Thyroid gland (tissue), 4 donors: ENCODE measurements at regions not wholly inside any gene's neighbourhood (a gene's known extent, or its start where the extent isn't known, plus 50 kb on each side); places are given as distances from the start of the nearest gene placed in this dataset.

ENCODE experiments used
- DNase-seq, 2 donors: peaks; one replicate each; pipeline ENCODE4 v3.0.0-alpha.2; 2019
- H3K27ac ChIP-seq, 3 donors: fragments of 200-600 bp; sonication (generic); 1 replicate in 2 of 3; 2 replicates in 1 of 3; pipeline ENCODE4 v1.5.1; 2016 to 2019; ENCODE audit warnings: mild to moderate bottlenecking in 1 of 3, moderate library complexity in 1 of 3
- H3K27me3 ChIP-seq: fragments of 200-600 bp; sonication (generic); one replicate; pipeline ENCODE4 v1.5.1; 2019
- H3K36me3 ChIP-seq, 2 donors: fragments of 200-600 bp; sonication (generic); one replicate each; pipeline ENCODE4 v1.5.1; 2016 to 2019
- H3K4me1 ChIP-seq, 2 donors: fragments of 200-600 bp; sonication (generic); one replicate each; pipeline ENCODE4 v1.5.1; 2017 to 2019
- H3K4me3 ChIP-seq, 3 donors: fragments of 200-600 bp; sonication (generic); replicated peaks in 1 of 3; 1 replicate in 2 of 3; 2 replicates in 1 of 3; pipeline ENCODE4 v1.5.1; 2016; ENCODE audit warnings: mild to moderate bottlenecking in 1 of 3
- H3K9me3 ChIP-seq: fragments of 200-600 bp; sonication (generic); one replicate; pipeline ENCODE4 v1.5.1; 2017
- POLR2A ChIP-seq, 2 donors: fragments of 450-650 bp; IDR thresholded peaks; one replicate each; pipeline ENCODE4 v1.6.1; 2017; ENCODE audit warnings: antibody characterized with exemption in 2 of 2, mild to moderate bottlenecking in 2 of 2, moderate library complexity in 1 of 2
- WGBS, 2 donors: methylation state at CpG; one replicate each; pipeline ENCODE4 v1.1.5; 2017; 5-methylcytosine and 5-hydroxymethylcytosine counted together
- intact Hi-C: fragments of 100-400 bp; cut with DNase I; formaldehyde crosslinking; loops from one replicate; pipeline ENCODE4 v1.15.1; 2023
- TF ChIP-seq, protein P1 (sequence below), 6 experiments: fragments of 200-600 bp in 3 of 6; fragments of 450-650 bp in 3 of 6; sonication (generic) in 3 of 6; IDR thresholded peaks; one replicate each; pipeline ENCODE4 v1.5.1; 2016 to 2019; ENCODE audit warnings: antibody characterized with exemption in 6 of 6, mild to moderate bottlenecking in 2 of 6, inconsistent platforms in 1 of 6, moderate library complexity in 1 of 6

DNA sequence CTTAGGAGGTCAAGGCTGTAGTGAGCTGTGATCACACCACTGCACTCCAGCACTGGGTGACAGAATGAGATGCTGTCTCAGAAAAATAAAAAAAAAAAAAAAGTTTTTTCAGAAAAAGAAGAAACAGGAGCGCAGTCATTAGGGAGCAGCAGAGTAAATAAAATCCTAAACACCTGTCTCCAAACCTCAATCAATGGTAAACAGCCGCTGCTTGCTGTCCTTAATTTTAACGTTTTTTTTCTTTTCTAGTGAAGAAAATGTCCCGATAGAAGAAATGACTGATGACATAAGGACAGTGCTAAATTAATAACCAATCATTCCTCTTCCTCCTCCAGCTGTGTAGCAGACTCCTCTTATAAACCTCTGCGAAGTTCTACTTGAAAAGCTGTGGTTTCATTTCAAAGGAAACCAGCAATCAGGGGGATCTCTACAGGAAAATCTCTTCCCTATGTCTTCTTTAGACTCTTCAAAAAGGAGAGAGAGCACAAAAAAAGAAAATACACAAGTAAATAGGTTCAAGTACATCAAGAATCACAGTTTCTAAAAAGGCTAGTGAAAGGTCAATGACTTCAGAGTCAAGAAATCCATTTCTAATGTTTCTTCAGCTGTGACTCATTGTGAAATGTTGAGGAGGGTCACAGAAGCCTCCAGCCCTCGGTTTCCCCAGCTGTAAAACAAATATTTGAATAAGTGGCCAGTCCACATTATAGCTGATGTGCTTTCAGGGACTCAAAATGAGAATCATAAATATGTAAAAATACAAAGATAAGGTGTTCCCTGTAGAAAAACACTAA lies 127.6 kb downstream of the TMCO5A start:
- H3K27me3 ChIP-seq: no peaks in the 10 kb centered on the region
- DNase-seq: no peak
- H3K27ac ChIP-seq: no peak overlapping the region
- intact Hi-C loops: no loop called here
- H3K4me3 ChIP-seq: no peak overlapping the region
- TF ChIP-seq, protein P1, sequence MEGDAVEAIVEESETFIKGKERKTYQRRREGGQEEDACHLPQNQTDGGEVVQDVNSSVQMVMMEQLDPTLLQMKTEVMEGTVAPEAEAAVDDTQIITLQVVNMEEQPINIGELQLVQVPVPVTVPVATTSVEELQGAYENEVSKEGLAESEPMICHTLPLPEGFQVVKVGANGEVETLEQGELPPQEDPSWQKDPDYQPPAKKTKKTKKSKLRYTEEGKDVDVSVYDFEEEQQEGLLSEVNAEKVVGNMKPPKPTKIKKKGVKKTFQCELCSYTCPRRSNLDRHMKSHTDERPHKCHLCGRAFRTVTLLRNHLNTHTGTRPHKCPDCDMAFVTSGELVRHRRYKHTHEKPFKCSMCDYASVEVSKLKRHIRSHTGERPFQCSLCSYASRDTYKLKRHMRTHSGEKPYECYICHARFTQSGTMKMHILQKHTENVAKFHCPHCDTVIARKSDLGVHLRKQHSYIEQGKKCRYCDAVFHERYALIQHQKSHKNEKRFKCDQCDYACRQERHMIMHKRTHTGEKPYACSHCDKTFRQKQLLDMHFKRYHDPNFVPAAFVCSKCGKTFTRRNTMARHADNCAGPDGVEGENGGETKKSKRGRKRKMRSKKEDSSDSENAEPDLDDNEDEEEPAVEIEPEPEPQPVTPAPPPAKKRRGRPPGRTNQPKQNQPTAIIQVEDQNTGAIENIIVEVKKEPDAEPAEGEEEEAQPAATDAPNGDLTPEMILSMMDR (IDR thresholded peaks at IDR 0.05): no peak
- no peak for TF ChIP-seq POLR2A (IDR thresholded peaks at IDR 0.05)
- 69 to 71% methylated on average over 6 of the region's 6 CpGs for WGBS, 2 donors
- peaks cover 0 to 12% of the 10 kb centered on the region in 2 donors for H3K4me1 ChIP-seq
- H3K36me3 ChIP-seq: no peaks in the 10 kb centered on the region
- no peaks in the 10 kb centered on the region for H3K9me3 ChIP-seq

- no peak for DNase-seq
- WGBS, 2 donors: 70 to 72% methylated on average over 7 of the region's 7 CpGs
- no peaks in the 10 kb centered on the region for H3K36me3 ChIP-seq
- H3K27ac ChIP-seq: no peak overlapping the region
- H3K4me3 ChIP-seq: no peak overlapping the region
- TF ChIP-seq, protein P1 (IDR thresholded peaks at IDR 0.05): no peak
- no peak for TF ChIP-seq POLR2A (IDR thresholded peaks at IDR 0.05)
- H3K27me3 ChIP-seq: no peaks in the 10 kb centered on the region
- H3K9me3 ChIP-seq: no peaks in the 10 kb centered on the region
- peaks cover 0 to 12% of the 10 kb centered on the region in 2 donors for H3K4me1 ChIP-seq
- intact Hi-C loops: no loop called here
These were observed 128.3 kb downstream of the TMCO5A start for GRCh38 chr15:38062696-38063095.

DNA sequence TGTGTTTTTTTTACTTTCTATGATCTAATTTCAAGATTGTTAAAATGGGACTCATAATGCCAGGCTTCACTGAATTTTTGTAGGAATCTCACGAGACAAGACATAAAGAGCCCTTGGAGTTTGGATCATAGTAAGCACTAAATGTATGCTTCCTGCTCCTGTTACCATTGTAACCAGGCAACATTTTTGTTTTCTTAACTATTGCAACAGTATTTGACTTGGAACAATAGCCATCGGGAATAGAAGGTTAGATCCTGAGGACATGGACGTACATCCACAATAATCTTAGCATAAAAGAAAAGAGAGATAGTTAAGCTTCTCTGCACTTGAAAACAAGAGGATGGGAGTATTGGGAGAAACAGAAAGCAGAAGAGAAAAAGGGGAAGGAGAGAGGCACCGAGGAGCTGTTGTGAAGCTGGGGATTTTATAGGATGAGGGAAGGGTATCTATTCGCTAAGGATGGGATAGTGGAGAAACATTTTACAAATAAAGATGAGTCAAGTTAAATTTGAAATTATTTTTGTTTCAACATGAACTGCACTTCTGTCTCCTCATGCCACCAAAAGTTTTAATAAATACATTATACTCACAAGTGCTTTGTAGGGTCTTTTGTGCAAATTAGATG lies 131.4 kb downstream of the TMCO5A start:
- Histone ChIP-seq H3K27ac (no peak overlapping the region), H3K27me3 (no peaks in the 10 kb centered on the region), H3K4me3 (no peak overlapping the region), H3K36me3 (no peaks in the 10 kb centered on the region), H3K4me1 (peaks cover 9 to 29% of the 10 kb centered on the region in 2 donors), H3K9me3 (no peaks in the 10 kb centered on the region)
- TF ChIP-seq, protein P1 (IDR thresholded peaks at IDR 0.05): no peak
- TF ChIP-seq POLR2A (IDR thresholded peaks at IDR 0.05): no peak
- 68 to 71% methylated on average over 5 of the region's 5 CpGs for WGBS, 2 donors
- intact Hi-C loops: no loop called here
- no peak for DNase-seq

DNA sequence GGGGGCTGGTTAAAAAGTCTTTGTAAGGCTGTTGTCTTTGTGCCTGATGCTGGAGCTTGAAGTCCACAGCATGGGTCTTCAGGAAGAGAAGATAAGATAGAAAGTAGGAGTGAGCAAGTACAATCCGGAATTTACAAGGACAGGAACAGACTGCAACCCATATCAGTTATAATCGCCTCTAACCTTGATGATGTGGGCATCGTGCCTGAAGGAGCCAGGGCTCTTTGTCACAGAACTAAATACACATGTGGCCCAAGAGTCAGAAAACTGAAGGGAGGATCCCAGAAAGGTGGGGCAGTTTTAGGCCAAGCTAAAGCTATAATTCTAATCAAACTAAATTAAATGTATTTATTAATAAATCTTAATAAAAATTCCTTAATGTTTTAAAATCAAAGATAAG lies 132.2 kb downstream of the TMCO5A start:
- no peaks in the 10 kb centered on the region for H3K36me3 ChIP-seq
- H3K4me1 ChIP-seq: peaks cover 9 to 33% of the 10 kb centered on the region in 2 donors
- DNase-seq: no peak
- WGBS, 2 donors: 80 to 81% methylated on average over 3 of the region's 3 CpGs
- TF ChIP-seq POLR2A (IDR thresholded peaks at IDR 0.05): no peak
- TF ChIP-seq, protein P1 (IDR thresholded peaks at IDR 0.05): no peak
- no peaks in the 10 kb centered on the region for H3K27me3 ChIP-seq
- no peaks in the 10 kb centered on the region for H3K9me3 ChIP-seq
- intact Hi-C loops: no loop called here
- H3K4me3 ChIP-seq: no peak overlapping the region
- H3K27ac ChIP-seq: no peak overlapping the region
